AG08395 (cell line): ENCODE measurements at regions not wholly inside any gene's neighbourhood (a gene's known extent, or its start where the extent isn't known, plus 50 kb on each side); places are given as distances from the start of the nearest gene placed in this dataset.
A peak's percentile ranks its signal among the peaks of the same experiment; 100 is the strongest.
"Not testable (repeated sequence)": the region's sequence is repeated elsewhere in the genome, so short reads cannot be mapped to it uniquely, and the experiment has no call there.

Experiments used
- DNase-seq: peaks from one replicate; pipeline ENCODE4 v3.0.0; 2012; ENCODE audit warnings: mixed read lengths, low spot score

DNA sequence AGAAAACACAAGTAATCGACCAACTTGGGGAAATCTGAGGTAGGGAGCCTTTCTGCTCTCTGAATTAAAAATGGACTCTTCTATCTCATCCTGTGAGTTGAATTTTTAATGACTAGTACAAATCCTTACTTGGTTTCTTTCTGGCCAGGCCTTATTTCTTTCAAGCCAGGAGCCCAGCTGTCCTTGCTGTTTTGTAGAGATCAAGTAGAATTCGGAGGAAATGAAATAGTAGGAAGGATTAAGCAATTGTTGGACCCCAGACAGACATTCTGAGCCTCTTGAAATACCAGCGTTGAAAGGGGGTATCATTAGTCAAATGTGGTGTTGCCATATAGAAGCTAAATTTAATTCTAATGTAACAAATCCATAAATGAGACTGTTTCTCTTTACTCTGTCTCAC lies 53.7 kb upstream of the SMIM15 start:
- DNase-seq = no peak

DNA sequence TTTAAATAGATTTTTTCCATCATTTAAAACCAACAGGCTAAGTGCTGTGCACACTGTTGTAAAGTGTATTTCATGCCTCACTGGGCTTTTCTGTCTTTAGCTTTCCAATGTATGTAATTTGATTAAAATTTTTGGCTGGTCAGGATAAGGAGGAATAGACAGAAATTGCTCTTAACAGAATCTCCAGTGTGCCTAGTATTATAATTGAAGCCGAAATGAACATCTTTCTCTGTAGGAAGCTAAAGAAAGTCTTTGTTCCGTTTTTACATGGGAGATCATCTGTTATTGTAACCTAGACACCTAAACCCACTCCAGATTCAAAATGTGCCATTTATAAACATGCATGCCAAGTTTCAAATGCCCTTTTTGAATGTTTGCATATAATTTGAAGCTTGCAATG lies 54.5 kb upstream of the SMIM15 start:
- DNase-seq = no peak

GRCh38 chr5:61217214-61217613 lies 54.9 kb upstream of the SMIM15 start:
- DNase-seq = no peak

DNA sequence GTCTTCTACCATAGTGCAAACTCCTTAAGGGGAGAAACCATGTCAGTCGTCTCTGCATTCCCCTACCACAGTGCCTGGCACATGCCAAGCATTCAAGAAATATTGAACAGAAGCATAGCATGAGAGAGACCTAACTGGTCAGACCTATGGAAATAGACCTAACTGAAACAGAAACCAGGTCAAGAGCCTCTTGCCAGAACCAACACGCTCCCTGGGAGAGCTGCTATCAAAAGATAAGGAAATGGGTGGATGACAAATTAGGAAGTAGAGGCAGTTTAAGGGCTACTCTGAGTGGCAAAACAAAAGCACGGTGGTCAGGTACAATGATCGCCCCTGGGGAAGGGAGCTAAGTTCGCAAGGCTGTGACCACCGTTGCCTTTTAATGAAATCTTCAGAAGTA lies 66.0 kb upstream of the SMIM15 start:
- no peak for DNase-seq

DNA sequence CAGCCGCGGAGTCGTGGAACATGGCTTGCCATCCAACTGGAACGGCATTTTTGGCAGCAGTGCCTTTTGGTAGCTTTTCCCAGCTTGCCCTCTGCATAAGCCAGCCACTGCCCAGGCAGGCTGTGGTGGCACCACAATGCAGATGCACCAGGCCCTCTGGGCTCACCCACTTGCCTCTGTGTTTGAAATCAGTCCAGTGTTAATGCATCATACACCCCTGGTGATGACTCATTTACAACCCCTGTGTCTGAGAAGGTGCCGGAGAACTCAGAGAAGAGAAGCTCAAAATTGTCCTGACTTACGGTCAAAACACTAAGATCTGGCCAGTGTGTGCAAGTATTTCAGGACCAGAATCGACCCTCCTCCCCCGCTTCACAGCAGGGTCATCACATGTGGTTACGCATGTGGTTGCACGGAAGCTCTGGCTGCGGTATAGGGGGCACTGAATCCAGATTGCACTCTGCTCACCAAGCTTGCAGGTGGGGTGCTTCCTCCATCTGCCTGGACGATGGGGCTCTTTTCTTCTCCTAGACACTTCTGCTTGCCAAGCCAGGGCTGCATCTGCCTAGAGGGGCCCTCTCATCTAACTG lies 66.5 kb upstream of the SMIM15 start:
- peak; percentile 42 for DNase-seq

GRCh38 chr5:61229416-61229815 lies 67.1 kb upstream of the SMIM15 start:
- DNase-seq = peak; percentile 6

GRCh38 chr5:61230492-61230891 lies 68.2 kb upstream of the SMIM15 start:
- DNase-seq = no peak

DNA sequence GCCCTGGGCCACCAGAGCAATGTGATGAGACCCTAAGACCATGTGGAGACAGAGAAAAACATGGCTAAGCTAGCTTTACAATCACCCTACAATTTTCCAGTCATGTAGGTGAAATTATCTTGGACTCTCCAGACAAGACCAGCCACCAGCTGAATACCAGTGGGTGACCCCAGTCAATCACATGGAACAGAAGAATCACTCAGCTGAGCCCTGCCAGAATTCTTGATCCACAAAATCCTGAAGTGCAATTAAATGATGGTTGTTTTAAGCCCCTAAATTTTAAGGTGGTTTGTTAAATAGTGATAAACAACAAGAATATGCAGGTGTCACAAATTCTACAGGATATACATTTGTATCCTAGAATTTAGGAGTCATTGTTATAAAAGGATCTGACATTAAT lies 69.5 kb upstream of the SMIM15 start:
- DNase-seq = no peak

DNA sequence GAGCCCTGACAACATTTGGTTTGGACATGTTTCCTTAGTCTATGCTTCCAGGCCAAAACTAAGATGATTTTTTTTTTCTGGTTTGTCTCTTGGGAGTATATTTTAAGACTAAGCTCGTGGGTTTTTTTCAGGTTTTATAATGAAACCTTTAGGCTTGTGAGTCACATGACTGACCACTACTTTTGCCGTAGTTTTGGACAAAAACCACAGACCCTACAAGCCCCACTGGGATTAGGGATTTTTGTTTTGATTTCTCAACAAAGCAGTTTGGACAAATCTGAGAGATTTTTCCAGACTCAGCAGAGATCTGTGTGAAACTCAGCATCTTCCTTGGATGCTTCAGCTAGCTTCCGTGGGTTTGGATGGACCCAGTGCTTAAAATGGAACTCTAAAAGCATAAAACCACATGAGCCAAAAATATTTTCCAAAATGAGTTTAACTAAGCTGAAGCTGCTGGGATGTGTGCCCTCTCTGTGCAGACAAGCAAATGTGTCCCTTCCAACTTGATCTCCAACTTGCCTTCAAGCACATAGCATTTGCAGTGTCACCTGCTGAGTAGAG lies 70.3 kb upstream of the SMIM15 start:
- DNase-seq = peak; percentile 4

DNA sequence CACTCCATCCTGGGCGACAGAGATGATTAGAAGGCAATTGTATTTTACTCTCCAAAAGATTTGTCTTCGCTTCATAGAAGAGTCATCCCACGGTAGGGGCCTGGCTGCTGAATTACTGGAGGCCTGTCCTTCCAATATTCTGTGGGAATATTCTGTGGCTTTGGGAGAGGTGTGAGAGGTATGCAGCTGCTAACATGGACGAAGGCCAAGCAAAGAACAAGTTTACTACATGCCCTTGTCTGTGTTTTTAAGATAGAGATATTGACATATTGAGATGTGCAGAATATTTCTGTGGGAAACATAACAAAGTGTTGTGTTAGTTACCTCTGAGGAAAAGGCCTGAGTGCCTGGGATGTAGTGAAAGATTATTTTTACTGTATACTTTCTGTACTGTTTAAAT lies 71.8 kb upstream of the SMIM15 start:
- no peak for DNase-seq

- not testable (repeated sequence) for DNase-seq
These were observed 74.4 kb upstream of the SMIM15 start for GRCh38 chr5:61236715-61237114.

- no peak for DNase-seq
These were observed 83.2 kb upstream of the SMIM15 start for GRCh38 chr5:61245486-61245885.

DNA sequence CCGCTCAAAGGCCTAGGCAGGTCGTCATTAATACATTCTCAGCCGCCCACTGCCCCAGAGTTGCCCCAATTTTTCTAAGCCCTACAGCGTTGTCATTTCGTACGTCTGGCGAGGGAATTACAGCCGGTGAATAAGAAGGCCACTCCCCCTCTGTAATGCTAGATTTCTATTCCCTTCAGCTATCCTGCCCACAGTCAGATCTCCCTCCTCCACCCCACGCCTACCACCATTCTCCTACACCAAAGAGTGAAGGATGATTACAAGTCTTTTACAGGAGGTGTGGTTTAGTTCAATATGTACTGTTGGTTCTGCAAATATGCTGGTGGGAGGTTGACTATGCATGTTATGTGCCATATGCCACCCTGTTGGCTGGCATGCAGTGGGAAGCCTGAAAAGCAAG lies 83.7 kb upstream of the SMIM15 start:
- DNase-seq = no peak

DNA sequence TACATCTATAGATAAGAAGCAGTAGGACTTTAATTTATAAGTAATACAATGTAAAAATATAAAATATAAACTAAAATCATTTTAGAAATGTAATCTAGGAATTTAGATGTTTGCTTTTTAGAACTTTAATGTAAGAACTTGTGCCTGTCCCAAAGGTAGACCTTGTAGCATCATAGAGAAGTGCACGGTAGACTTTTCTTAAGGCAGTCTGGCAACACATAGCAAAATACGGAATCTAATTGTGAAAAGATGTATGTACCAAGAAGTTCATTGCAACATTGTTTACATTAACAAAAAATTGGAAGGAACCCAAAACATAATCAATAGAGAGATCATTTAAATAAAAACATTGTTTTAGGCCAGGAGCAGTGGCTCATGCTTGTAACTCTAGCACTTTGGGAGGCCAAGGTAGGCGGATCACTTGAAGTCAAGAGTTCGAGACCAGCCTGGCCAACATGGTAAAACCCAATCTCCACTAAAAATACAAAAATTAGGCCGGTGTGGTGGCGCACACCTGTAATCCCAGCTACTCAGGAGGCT lies 84.6 kb upstream of the SMIM15 start:
- no peak for DNase-seq

DNA sequence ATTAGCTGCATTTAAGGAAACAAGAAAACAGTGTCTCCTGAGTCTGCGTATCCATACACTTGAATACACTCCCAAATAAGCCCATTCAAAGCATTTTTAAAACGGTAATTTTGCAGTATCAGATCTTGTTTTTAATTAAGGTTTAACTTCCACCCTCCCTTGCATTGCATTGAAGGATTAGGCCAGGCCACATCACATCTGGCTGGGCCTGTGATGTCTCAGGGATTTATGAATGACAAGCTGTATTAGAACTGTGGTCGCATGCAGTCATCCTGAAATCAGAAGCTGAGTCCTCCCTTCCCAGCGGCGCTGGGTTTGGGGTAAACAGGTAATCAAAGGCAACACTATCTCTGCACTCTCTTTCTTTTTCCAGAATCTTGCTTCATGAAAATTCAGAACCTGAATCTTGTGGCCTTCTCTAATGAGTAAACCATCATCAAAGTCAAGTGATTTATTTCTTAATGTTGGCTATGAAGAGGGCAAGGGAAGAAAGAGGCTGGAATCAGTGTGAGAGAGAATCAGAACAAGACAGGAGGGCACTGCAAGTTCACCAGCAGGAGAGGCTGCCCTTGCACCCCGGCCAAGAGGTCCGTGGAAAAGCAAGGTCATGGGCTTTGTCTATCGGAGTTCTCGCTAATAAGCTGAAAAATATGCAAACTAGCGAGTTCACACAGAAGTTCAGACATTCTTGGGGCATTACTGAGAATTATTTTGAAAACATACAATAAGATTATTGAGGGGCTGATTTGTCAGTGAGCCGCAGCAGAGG lies 80.0 kb upstream of the ZSWIM6 start:
- DNase-seq = no peak

DNA sequence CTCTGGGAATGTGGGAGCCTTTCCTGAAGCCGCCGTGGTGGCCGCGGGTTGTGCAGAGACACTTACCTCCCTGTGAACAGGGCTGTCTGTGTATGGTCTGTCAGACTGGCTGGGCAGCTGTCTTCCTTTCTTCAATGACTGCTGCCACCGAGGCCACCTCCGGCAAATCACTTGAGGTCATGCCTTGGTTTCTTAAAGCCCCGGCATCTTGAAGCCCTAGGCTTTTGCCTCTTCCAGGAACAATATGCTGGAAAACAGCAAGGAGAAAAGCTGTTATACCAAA lies 79.5 kb upstream of the ZSWIM6 start:
- no peak for DNase-seq

- no peak for DNase-seq
These were observed 78.5 kb upstream of the ZSWIM6 start for GRCh38 chr5:61253547-61253946.

DNA sequence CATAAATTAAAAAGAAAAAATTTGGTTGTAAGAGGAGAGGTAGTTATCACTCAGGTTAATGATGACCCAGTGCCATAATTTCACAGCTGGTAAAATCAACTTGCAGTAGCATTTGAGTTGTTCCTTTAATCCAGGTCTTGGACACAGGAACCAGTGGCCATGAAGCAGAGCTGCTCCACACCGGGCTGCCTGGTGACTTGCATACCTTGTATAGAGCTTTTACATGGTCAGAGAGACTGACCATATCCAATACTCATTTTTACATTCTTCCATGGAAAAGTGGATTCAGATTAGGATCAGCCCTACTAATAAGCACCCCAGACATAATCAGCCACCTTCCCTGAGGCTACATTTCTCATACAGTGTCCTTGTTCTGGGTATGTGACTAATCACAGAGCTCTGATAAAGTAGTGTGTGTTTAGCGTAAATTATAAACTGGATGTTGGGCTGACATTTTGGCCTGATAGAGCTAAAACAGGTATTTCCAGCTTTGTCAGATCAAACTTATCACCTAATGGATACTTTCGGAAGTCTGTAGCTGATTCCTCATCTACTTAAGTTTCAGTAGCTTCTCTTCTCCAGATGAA lies 77.0 kb upstream of the ZSWIM6 start:
- no peak for DNase-seq

- no peak for DNase-seq
These were observed 75.6 kb upstream of the ZSWIM6 start for GRCh38 chr5:61256474-61256873.

- no peak for DNase-seq
These were observed 74.6 kb upstream of the ZSWIM6 start for GRCh38 chr5:61257421-61257820.

- DNase-seq = no peak
These were observed 70.9 kb upstream of the ZSWIM6 start for GRCh38 chr5:61261136-61261535.

DNA sequence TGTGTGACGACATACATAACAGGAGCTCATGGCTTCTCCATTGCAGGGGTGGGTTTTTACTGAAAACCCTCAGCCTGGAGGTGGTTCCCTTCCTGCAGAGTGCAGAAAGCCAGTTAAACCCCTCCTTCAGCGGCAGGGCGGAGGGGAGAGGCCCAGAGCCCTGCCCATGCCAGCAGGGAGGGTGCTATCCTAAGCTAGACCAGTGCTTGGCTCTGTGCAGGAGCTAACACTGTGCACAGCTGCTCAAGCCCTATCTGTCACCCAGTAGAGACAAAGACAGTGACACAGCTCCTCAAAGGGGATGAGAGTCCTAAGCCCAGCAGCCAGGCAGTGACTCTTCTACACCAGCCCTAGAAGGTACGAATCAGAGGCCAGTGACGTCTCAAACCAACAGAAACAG lies 70.0 kb upstream of the ZSWIM6 start:
- no peak for DNase-seq

DNA sequence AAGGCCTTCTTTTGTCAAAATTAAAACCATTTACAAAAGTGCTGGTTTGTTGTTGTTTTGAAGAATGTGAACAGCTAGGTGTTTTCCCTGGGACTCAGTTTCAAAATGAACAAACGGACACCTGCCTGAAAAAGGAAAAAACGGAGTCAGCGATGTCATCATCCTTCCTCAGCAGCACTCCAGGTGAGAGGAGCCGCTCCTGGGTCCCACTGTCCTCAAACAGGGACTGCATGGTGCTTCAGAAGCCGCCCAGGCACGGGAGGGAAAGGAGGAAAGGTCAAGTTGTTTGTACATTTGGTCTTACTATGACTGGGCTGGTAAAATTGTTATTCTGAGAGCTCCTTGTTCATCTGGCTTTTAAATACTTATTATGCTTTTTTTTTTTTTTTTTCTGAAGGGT lies 69.0 kb upstream of the ZSWIM6 start:
- no peak for DNase-seq
